ENCODE measurements at regions not wholly inside any gene's neighbourhood (a gene's known extent, or its start where the extent isn't known, plus 50 kb on each side); places are given as distances from the start of the nearest gene placed in this dataset.

GRCh38 chr3:103657756-103658155 lies 1222.9 kb downstream of the ZPLD1 start:
- H3K4me3 ChIP-seq (ENCODE audit: low read length): no peak overlapping the region
- TF ChIP-seq, protein P1, sequence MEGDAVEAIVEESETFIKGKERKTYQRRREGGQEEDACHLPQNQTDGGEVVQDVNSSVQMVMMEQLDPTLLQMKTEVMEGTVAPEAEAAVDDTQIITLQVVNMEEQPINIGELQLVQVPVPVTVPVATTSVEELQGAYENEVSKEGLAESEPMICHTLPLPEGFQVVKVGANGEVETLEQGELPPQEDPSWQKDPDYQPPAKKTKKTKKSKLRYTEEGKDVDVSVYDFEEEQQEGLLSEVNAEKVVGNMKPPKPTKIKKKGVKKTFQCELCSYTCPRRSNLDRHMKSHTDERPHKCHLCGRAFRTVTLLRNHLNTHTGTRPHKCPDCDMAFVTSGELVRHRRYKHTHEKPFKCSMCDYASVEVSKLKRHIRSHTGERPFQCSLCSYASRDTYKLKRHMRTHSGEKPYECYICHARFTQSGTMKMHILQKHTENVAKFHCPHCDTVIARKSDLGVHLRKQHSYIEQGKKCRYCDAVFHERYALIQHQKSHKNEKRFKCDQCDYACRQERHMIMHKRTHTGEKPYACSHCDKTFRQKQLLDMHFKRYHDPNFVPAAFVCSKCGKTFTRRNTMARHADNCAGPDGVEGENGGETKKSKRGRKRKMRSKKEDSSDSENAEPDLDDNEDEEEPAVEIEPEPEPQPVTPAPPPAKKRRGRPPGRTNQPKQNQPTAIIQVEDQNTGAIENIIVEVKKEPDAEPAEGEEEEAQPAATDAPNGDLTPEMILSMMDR (IDR thresholded peaks at IDR 0.05; ENCODE audit: insufficient read depth, low read depth, low read length, missing control alignments): no peak
- DNase-seq (ENCODE audit: low read depth): no peak

DNA sequence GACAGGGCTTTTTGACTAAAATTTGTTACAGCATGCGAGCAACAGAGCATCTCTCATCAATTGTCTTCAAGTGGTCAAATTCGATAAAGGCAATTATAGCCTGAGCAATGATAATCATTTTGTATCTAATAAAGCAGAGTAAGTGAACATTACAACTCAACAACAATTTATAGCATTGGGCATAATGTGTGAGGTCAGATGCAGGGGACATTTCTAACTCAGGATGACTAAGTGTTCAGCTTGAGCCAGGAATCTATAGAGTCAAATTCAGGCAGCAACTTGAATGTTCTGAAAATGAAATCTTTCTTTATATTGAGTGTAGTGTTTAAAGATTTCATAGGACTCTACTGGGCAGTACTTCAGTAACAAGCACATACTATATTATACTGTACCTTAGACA lies 1226.0 kb downstream of the ZPLD1 start:
- H3K4me3 ChIP-seq (ENCODE audit: low read length): no peak overlapping the region
- no peak for DNase-seq (ENCODE audit: low read depth)
- TF ChIP-seq, protein P1 (IDR thresholded peaks at IDR 0.05; ENCODE audit: insufficient read depth, low read depth, low read length, missing control alignments): no peak

DNA sequence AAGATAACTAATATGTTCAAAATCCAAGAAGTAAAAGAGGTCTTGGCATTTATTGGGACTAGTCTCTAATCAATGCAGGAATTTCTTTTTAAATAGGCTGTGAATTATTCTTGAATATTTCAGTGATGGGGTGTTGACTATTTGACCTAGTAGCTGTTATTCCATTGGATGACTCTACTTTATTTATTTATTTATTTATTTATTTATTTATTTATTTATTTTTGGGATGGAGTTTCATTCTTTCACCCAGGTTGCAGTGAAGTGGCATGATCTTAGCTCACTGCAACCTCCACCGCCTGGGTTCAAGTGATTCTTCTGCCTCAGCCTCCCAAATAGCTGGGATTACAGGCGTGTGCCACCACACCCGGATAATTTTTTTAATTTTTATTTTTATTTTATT lies 1227.8 kb downstream of the ZPLD1 start:
- no peak for DNase-seq (ENCODE audit: low read depth)
- no peak overlapping the region for H3K4me3 ChIP-seq (ENCODE audit: low read length)
- TF ChIP-seq, protein P1 (IDR thresholded peaks at IDR 0.05; ENCODE audit: insufficient read depth, low read depth, low read length, missing control alignments): no peak

- TF ChIP-seq, protein P1 (IDR thresholded peaks at IDR 0.05; ENCODE audit: insufficient read depth, low read depth, low read length, missing control alignments): no peak
- DNase-seq (ENCODE audit: low read depth): peak; percentile 66
- H3K4me3 ChIP-seq (ENCODE audit: low read length): no peak overlapping the region
These were observed 1237.5 kb downstream of the ZPLD1 start for GRCh38 chr3:103672346-103672745.

DNA sequence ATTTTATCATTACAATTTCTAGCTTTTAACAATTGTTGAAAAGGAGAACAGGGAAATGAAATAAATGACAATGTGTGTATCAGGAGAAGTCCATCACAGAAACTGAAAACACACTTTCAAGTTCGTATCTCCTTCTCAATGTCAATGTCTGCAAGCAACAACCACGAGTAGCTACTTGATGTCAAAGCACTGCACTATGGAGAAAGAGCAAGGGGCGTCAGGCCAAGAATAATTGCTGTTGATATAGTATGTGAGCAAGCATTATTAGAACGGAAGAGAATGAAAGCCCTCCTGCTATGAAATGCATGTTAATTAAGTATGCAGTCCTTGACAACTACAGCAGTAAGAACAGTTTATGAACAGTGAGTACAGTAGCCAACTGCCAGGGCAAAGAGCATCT lies 1250.1 kb downstream of the ZPLD1 start:
- TF ChIP-seq, protein P1 (IDR thresholded peaks at IDR 0.05; ENCODE audit: insufficient read depth, low read depth, low read length, missing control alignments): no peak
- no peak for DNase-seq (ENCODE audit: low read depth)
- H3K4me3 ChIP-seq (ENCODE audit: low read length): no peak overlapping the region

GRCh38 chr3:103685939-103686338 lies 1251.1 kb downstream of the ZPLD1 start:
- TF ChIP-seq, protein P1 (IDR thresholded peaks at IDR 0.05; ENCODE audit: insufficient read depth, low read depth, low read length, missing control alignments): no peak
- DNase-seq (ENCODE audit: low read depth): no peak
- no peak overlapping the region for H3K4me3 ChIP-seq (ENCODE audit: low read length)

GRCh38 chr3:103690536-103690935 lies 1255.7 kb downstream of the ZPLD1 start:
- TF ChIP-seq, protein P1 (IDR thresholded peaks at IDR 0.05; ENCODE audit: insufficient read depth, low read depth, low read length, missing control alignments): no peak
- no peak overlapping the region for H3K4me3 ChIP-seq (ENCODE audit: low read length)
- peak; percentile 59 for DNase-seq (ENCODE audit: low read depth)
